A673 (cell line): ENCODE measurements at regions not wholly inside any gene's neighbourhood (a gene's known extent, or its start where the extent isn't known, plus 50 kb on each side); places are given as distances from the start of the nearest gene placed in this dataset.
"Not testable (repeated sequence)": the region's sequence is repeated elsewhere in the genome, so short reads cannot be mapped to it uniquely, and the experiment has no call there.

Source experiments
- CTCF ChIP-seq: fragments of 300-800, 200-600 bp; sonication (generic); conservative IDR thresholded peaks from 2 replicates; pipeline ENCODE4 v1.5.1; 2017; ENCODE audit warnings: low read depth, mild to moderate bottlenecking, antibody characterized with exemption, low read length, moderate library complexity, mixed read lengths
- EZH2 ChIP-seq: fragments of 200-600 bp; sonication (generic); IDR thresholded peaks from 2 replicates; pipeline ENCODE4 v1.6.1; 2017; ENCODE audit warnings: borderline replicate concordance, low read depth, mild to moderate bottlenecking, mixed read lengths, antibody characterized with exemption, low read length; ENCODE audit not compliant: poor library complexity, severe bottlenecking

- TF ChIP-seq EZH2, CTCF: not testable (repeated sequence)
Measured at GRCh38 chr4:119395701-119396100, 73.8 kb upstream of the FABP2 start.
